HL-60/S4 treated with retinoic acid at 250 ng/mL for 4 days and 3 days (cell line): ENCODE measurements at regions not wholly inside any gene's neighbourhood (a gene's known extent, or its start where the extent isn't known, plus 50 kb on each side); places are given as distances from the start of the nearest gene placed in this dataset.
"Not testable (repeated sequence)": the region's sequence is repeated elsewhere in the genome, so short reads cannot be mapped to it uniquely, and the experiment has no call there.

Experiments
- in situ Hi-C: fragments of 300-500 bp; cut with MboI; formaldehyde crosslinking; loops from 2 replicates; pipeline ENCODE4 v1.7.0; 2022; ENCODE audit warnings: low sequenced_read_pairs

GRCh38 chr5:87572090-87572489 is 159.4 kb upstream of the CCNH start:
- in situ Hi-C loops, result no loop called here

GRCh38 chr5:87570366-87570765 is 157.6 kb upstream of the CCNH start:
- in situ Hi-C loops, result no loop called here

DNA sequence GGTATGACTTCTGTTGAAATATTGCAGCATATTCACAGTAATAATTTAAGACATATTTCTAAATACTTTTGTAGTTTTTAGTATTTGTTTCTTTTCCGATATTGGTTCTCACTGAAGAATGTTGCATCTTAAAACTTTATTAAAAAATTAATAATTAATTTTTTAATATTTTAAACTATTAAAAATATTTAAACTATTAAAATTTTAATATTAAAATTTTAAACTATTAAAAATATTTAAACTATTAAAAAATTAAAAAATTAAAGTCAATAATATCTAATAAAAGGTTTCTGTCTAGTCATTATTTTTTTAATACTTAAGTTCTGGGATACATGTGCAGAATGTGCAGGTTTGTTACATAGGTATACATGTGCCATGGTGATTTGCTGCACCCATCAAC is 149.3 kb upstream of the CCNH start:
- in situ Hi-C loops, result no loop called here

- in situ Hi-C loops, result no loop called here
Measured at GRCh38 chr5:87560528-87560927, 147.8 kb upstream of the CCNH start.

GRCh38 chr5:87551911-87552310 is 139.2 kb upstream of the CCNH start:
- in situ Hi-C loops, result no loop called here

DNA sequence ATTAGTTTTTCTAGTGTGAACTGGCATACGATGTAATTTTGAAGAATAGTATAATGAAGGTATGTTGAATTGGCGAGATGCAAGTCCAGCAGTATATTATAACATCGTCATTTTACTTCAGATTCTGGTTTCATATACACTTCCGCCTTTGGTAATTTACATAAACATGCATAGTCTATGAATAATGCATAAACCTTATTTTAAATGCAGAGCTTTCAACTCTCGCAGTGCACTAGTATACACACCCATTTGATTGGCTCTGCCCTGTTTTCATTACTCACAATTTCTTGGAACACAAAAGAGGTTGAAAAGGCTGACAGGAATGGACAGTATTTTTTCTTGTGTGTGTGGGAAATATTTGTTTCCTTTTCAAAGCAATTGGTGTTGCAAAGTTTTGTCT is 128.9 kb upstream of the CCNH start:
- in situ Hi-C loops, result no loop called here

DNA sequence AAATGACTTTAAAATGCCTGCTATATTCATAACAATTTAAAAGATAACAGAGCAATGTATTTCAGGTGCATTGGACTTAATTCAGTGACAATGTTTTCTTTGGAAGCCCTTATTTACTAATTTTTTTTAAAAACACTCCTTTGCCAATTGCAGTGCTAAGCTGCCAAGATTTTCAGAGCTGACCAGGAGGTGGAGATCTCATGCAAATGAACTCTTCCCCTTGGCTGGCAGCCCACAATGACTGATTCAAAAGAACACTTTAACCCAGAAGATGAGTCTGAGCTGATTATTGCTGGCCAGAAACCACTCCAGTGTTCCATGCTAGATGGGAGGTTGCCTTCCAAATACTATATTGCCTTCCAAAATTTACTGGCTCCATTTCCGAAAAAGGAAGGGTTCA is 128.3 kb upstream of the CCNH start:
- in situ Hi-C loops, result no loop called here

DNA sequence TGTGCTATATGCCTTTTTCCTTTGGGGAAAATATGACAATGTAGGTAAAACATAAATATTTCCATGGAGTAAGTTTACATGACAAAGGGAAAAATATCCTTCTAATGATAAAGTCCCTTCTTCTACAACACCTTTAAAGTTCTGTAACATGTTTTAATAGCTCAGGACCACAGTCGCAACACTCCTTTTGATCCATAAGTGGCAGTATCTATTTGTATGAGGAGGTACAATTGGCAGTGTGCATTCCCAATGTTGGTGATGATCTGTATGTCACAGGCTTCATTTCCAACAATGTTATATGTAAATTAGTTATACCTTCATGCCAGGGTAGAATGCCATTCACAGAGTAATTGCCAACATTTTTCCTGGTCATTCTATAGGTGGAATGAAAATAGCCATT is 127.1 kb upstream of the CCNH start:
- in situ Hi-C loops, result no loop called here

DNA sequence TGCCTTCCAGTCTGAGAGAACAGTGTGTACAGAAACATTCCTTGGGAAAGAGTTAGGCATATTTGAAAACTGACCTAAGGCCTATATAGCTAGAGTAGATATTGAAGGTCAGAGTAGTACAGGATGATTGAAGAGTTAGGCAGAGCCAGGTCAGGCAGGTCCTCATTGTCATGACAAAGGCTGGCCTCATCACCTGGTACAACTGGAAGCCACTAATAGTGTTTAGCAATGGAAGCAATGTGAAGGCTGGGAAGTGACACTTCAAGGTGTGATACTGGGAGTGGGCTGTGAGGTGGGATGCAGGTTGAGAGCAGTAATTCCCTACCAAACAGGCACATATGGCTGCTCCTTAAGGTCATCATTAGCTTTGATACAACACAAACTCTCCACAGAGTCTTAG is 123.6 kb upstream of the CCNH start:
- in situ Hi-C loops, result no loop called here

- in situ Hi-C loops, result no loop called here
Measured at GRCh38 chr5:87535706-87536105, 123.0 kb upstream of the CCNH start.

DNA sequence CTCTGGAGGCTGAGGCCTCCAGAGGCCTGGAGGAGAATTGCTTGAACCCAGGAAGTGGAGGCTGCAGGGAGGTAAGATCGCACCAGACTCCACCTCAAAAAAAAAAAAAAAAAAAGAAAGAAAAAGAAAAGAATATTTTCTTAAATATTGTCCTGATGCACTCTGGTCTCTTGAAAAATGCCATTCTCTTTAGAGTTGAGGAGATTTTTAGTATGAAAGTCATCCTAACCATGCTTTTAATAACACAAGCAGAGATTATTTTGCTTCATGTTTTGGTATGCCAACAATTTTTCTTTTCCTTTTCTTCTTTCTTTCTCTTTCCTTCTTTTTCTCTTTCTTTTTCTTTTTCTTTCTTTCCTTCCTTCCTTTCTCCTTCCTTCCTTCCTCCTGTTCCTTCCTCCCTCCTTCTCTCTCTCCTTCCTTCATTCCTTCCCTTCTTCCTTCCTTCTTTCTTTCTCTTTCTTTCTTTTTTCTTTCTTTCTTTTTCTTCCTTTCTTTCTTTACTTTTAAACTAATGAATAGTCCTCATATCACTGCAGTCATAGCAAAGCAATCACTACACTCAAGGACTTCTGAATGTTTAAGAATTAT is 116.9 kb upstream of the CCNH start:
- in situ Hi-C loops, result no loop called here

DNA sequence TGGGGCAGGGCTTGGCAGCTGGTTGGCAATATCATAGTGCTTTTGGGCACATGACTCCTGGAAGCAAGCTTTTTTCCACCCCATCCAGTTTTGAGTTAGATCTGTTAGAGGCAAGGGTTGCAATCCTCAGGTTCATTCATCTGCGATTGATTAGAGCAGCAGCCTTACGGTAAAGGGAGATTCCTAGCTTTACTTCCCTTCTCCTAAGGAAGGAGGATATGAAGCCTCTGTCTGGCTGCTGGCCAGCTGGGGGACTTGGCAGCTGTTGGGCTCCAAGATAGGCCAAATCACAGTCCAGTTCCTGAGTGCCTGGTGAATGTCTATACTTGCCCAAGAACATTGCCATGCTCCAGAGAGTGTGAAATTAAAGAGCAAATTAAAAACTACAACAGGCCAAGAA is 113.4 kb upstream of the CCNH start:
- in situ Hi-C loops, result no loop called here

DNA sequence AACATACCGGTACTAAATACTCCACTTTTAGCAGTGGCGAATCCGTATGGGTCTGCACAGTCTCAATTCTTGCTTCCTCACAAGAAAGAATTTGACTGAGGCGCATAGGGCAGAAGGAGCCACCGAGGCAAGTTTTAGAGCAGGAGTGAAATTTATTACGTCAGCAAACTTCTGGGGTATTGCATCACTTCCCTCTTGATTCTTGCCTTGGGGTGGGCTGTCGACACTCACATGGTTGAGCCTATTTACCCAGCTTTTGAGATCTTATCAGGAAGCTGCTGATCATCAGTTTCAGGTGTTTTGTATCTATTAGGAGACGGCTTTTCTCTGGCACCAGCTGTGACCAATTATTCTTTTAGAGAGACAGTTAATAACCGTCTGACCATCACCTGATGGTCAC is 111.5 kb upstream of the CCNH start:
- in situ Hi-C loops, result no loop called here

DNA sequence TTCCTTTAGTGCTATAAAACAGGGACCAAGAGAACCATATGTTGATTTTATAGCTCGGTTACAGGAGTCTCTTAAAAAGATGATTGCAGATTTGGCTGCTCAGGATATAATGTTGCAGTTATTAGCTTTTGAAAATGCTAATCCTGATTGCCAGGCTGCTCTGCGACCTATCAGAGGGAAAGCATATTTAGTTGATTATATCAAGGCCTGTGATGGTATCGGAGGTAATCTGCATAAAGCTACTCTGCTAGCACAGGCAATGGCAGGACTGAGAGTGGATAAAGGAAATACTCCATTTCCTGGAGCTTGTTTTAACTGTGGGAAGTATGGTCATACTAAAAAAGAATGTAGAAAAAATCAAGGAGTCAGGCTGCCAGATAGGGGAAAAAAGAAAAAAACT is 99.0 kb upstream of the CCNH start:
- in situ Hi-C loops, result not testable (repeated sequence)

DNA sequence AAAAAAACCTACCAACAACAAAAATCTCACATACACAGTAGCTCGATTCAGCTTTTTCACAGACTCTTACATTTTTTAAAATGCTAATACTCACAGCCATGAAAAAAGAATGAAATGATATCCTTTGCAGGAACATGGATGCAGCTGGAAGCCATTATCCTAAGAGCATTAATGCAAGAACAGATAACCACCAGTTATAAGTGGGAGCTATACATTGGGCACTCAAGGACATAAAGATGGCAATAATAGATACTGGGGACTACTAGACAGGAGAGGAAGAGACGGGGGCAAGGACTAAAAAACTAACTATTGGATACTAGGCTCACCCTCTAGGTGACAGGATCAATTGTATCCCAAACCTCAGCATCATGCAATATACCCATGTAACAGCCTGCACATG is 90.3 kb upstream of the CCNH start:
- in situ Hi-C loops, result no loop called here

DNA sequence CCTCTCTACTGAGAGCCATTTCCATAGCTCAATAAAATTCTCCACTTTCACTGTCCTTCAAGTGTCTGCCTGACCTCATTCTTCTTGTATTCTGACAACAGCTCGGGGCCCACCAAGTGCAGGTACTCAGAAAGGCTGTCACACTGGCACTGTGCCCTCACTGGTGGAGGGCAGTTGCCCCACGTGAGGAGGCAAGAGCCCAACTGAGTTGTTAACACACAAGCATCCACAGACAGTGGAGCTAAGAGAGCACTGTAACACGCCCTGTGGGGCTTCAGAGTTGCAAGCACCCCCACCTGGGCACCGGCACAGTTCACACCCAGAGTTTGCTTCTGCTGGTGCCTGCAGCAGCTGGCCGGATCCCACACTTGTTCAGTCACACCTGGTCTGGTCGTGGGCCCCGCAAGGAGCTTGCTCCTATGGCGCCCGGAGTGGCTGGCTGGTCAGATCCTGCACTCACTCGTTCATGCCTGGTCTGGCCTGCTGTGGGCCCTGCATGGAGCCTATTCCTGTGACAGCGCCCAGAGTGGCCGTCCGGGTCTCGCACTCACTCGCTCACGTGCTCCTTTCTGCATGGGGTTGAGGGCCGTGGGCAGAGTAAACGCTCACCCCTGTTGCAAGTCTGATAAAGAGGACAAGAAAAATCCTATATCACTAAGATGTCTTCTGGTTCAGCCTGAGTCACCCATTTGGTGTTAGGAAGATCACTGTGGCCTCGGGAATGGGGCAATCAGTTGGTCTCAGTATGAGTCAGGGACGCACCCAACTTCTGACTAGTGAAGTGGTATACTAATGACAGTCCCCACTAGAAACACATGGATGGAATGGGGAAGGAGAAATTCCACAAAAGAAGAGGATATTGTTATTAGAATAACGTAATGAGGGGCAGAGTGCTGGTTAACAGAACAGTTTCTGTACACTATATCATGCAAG is 87.0 kb upstream of the CCNH start:
- in situ Hi-C loops, result no loop called here
